Heart left ventricle (tissue), 13 donors: ENCODE measurements at regions not wholly inside any gene's neighbourhood (a gene's known extent, or its start where the extent isn't known, plus 50 kb on each side); places are given as distances from the start of the nearest gene placed in this dataset.

Experiments
- POLR2A ChIP-seq, 2 donors: fragments of 450-650 bp; IDR thresholded peaks; one replicate each; pipeline ENCODE4 v1.6.1; 2017; ENCODE audit warnings: antibody characterized with exemption in 2 of 2, mild to moderate bottlenecking in 2 of 2, moderate library complexity in 2 of 2
- TF ChIP-seq, protein P1 (sequence below), 12 donors: fragments of 200-600 bp; sonication (generic) in 4 of 12; IDR thresholded peaks; one replicate each; pipeline versions ENCODE4 v1.5.0 to v1.8.0; 2018 to 2022; ENCODE audit warnings: antibody characterized with exemption in 12 of 12, mild to moderate bottlenecking in 5 of 12
- donor health status: ischemic (EF 13 %, LVEDD 7.1; RV severe dilation, severe dysfunction).
- donor health status: DM: no; HTN: yes; CAD: no.
- donor health status: DM: no; HTN: no; CAD: no.
- donor health status: ischemic (EF 25% LVEDD 6.9; RV normal size, moderate dysfunction).
- donor health status: ischemic (EF 25% LVEDD 5.7; RV mildly dilated, moderate dysfunction).
- donor health status: ischemic (EF 35%, LVEDD 5.7; RV mildly dilated, moderate dysfunction).
- donor health status: nonischemic (EF 11% LVEDD 7.7; RV severe dilation, severe dysfunction).
- donor health status: DM: yes; HTN: yes; CAD: no.
- donor health status: PGD.
- donor health status: ischemic (EF 29% LVEDD 5.4; RV normal size, mild dysfunction).
- donor health status: nonischemic (EF 23%, LVEDD 6.1; RV moderate dilation, normal function).

DNA sequence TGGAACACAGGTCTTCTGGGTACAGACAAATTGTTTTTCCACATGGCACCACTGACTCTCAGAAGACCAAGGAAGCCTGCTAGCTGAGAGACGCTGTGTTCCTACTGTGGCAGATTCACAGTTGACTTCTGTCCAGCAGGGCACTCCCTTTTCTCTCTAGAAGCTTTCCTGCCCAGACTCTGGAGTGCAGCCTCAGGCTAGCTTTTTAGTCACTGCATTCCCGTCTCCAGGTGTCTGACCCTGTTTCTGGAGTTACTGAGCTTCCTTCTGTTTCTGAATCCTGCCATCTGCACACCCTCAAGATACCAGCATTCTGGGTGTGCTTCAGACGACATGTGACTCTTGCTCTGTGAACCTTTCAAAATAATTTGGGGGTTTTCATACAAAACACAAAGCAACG, 125.1 kb downstream of the TMEM200C start:
- TF ChIP-seq, protein P1, sequence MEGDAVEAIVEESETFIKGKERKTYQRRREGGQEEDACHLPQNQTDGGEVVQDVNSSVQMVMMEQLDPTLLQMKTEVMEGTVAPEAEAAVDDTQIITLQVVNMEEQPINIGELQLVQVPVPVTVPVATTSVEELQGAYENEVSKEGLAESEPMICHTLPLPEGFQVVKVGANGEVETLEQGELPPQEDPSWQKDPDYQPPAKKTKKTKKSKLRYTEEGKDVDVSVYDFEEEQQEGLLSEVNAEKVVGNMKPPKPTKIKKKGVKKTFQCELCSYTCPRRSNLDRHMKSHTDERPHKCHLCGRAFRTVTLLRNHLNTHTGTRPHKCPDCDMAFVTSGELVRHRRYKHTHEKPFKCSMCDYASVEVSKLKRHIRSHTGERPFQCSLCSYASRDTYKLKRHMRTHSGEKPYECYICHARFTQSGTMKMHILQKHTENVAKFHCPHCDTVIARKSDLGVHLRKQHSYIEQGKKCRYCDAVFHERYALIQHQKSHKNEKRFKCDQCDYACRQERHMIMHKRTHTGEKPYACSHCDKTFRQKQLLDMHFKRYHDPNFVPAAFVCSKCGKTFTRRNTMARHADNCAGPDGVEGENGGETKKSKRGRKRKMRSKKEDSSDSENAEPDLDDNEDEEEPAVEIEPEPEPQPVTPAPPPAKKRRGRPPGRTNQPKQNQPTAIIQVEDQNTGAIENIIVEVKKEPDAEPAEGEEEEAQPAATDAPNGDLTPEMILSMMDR (IDR thresholded peaks at IDR 0.05): no peak
- TF ChIP-seq POLR2A (IDR thresholded peaks at IDR 0.05): no peak
